GM19438 (cell line): ENCODE measurements at regions not wholly inside any gene's neighbourhood (a gene's known extent, or its start where the extent isn't known, plus 50 kb on each side); places are given as distances from the start of the nearest gene placed in this dataset.
A peak's percentile ranks its signal among the peaks of the same experiment; 100 is the strongest.

Source experiments
- ATAC-seq: cut with Tn5 transposase; IDR thresholded peaks from one replicate; pipeline ENCODE4 v1.9.1; 2021; ENCODE audit warnings: low read depth; ENCODE audit not compliant: unreplicated experiment

- no peak for ATAC-seq
Observed at GRCh38 chr3:14334936-14335335, 67.5 kb upstream of the SLC6A6 start.

- no peak for ATAC-seq
Observed at GRCh38 chr3:14335774-14336748, 66.3 kb upstream of the SLC6A6 start.

GRCh38 chr3:14336749-14337598, 65.4 kb upstream of the SLC6A6 start:
- ATAC-seq: no peak

- ATAC-seq: no peak
Observed at GRCh38 chr3:14337828-14338227, 64.6 kb upstream of the SLC6A6 start.

GRCh38 chr3:14338242-14338641, 64.2 kb upstream of the SLC6A6 start:
- ATAC-seq: no peak

- ATAC-seq: no peak
Observed at GRCh38 chr3:14338898-14339458, 63.4 kb upstream of the SLC6A6 start.

- no peak for ATAC-seq
Observed at GRCh38 chr3:14340960-14341708, 61.3 kb upstream of the SLC6A6 start.

- no peak for ATAC-seq
Observed at GRCh38 chr3:14343338-14344112, 58.9 kb upstream of the SLC6A6 start.

GRCh38 chr3:14344351-14344750, 58.1 kb upstream of the SLC6A6 start:
- no peak for ATAC-seq

- no peak for ATAC-seq
Observed at GRCh38 chr3:14345496-14346150, 56.8 kb upstream of the SLC6A6 start.

GRCh38 chr3:14346191-14346590, 56.2 kb upstream of the SLC6A6 start:
- no peak for ATAC-seq

- ATAC-seq: no peak
Observed at GRCh38 chr3:14346642-14347041, 55.8 kb upstream of the SLC6A6 start.

GRCh38 chr3:14347110-14347509, 55.3 kb upstream of the SLC6A6 start:
- ATAC-seq: no peak

GRCh38 chr3:14351617-14352001, 50.8 kb upstream of the SLC6A6 start:
- ATAC-seq: no peak

GRCh38 chr3:14352002-14352627, 50.3 kb upstream of the SLC6A6 start:
- peak; percentile 78 for ATAC-seq
